Caco-2 (cell line): ENCODE measurements at regions not wholly inside any gene's neighbourhood (a gene's known extent, or its start where the extent isn't known, plus 50 kb on each side); places are given as distances from the start of the nearest gene placed in this dataset.
"Not testable (repeated sequence)": the region's sequence is repeated elsewhere in the genome, so short reads cannot be mapped to it uniquely, and the experiment has no call there.

Source experiments
- BruUV-seq: library from RNA; stranded (reverse); fragments of 400-500 nt; replicated peaks from 2 replicates; lab custom pipeline; 2021; lab: Mats Ljungman, UMichigan
- CTCF ChIA-PET: fragments of 300-600 bp; sonication (Branson Sonifier 250); formaldehyde crosslinking; loops from one replicate; lab custom pipeline; 2022; ENCODE audit warnings: antibody characterized with exemption; lab: Charles Lee
- POLR2A ChIA-PET: fragments of 300-600 bp; sonication (Branson Sonifier 250); formaldehyde crosslinking; loops from one replicate; lab custom pipeline; 2022; ENCODE audit warnings: antibody characterized with exemption; lab: Charles Lee
- DNase-seq, 2 experiments: peaks; one replicate each; pipeline versions ENCODE4 v3.0.0 to v3.0.0-alpha.2; 2020 to 2022
- H3K27me3 ChIP-seq: replicated peaks from 2 replicates; pipeline ENCODE4 v1.6.0; 2011; ENCODE audit warnings: low read length; ENCODE audit not compliant: control insufficient read depth, insufficient read depth
- H3K36me3 ChIP-seq: 2 replicates; pipeline ENCODE4 v1.5.1; 2011; ENCODE audit warnings: low read length; ENCODE audit not compliant: control insufficient read depth, insufficient read depth
- H3K4me1 ChIP-seq: fragments of 250-450 bp; sonication (Bioruptor Pico); 2 replicates; pipeline ENCODE4 v1.5.1; 2020; ENCODE audit warnings: mild to moderate bottlenecking
- H3K4me3 ChIP-seq: 2 replicates; pipeline ENCODE4 v1.5.1; 2011; ENCODE audit warnings: low read depth, mild to moderate bottlenecking, control low read depth, low read length
- H3K9me3 ChIP-seq: fragments of 250-450 bp; sonication (Bioruptor Pico); 2 replicates; pipeline ENCODE4 v1.5.1; 2020; ENCODE audit warnings: mild to moderate bottlenecking, moderate library complexity
- H3K27ac Mint-ChIP-seq: one replicate; pipeline ENCODE4 v1.8.0; 2022; ENCODE audit warnings: mixed read lengths; ENCODE audit not compliant: unreplicated experiment
- H3K27me3 Mint-ChIP-seq: one replicate; pipeline ENCODE4 v1.8.0; 2022; ENCODE audit warnings: mixed read lengths; ENCODE audit not compliant: insufficient read depth, unreplicated experiment
- H3K36me3 Mint-ChIP-seq: one replicate; pipeline ENCODE4 v1.8.0; 2022; ENCODE audit warnings: mild to moderate bottlenecking, mixed read lengths; ENCODE audit not compliant: insufficient read depth, unreplicated experiment
- H3K4me1 Mint-ChIP-seq: one replicate; pipeline ENCODE4 v1.8.0; 2022; ENCODE audit warnings: low read depth, mixed read lengths; ENCODE audit not compliant: unreplicated experiment
- H3K4me3 Mint-ChIP-seq: one replicate; pipeline ENCODE4 v1.8.0; 2022; ENCODE audit warnings: mild to moderate bottlenecking, moderate library complexity, mixed read lengths; ENCODE audit not compliant: unreplicated experiment
- H3K9me3 Mint-ChIP-seq: one replicate; pipeline ENCODE4 v1.8.0; 2022; ENCODE audit warnings: mixed read lengths; ENCODE audit not compliant: unreplicated experiment
- intact Hi-C: fragments of 100-400 bp; cut with micrococcal nuclease; formaldehyde crosslinking; loops from one replicate; pipeline ENCODE4 v1.10.0; 2022; ENCODE audit not compliant: unreplicated experiment
- TF ChIP-seq, protein P1 (sequence below), 2 experiments: fragments of 200-600 bp in 1 of 2; IDR thresholded peaks; 1 replicate in 1 of 2; 2 replicates in 1 of 2; pipeline versions ENCODE4 v1.5.1 to v1.8.0; 2011 to 2022; ENCODE audit warnings: antibody characterized with exemption in 1 of 2, control low read depth in 1 of 2, inconsistent platforms in 1 of 2, low read depth in 1 of 2, low read length in 1 of 2, mild to moderate bottlenecking in 1 of 2, moderate library complexity in 1 of 2; ENCODE audit not compliant: insufficient read depth in 1 of 2, severe bottlenecking in 1 of 2, unreplicated experiment in 1 of 2

DNA sequence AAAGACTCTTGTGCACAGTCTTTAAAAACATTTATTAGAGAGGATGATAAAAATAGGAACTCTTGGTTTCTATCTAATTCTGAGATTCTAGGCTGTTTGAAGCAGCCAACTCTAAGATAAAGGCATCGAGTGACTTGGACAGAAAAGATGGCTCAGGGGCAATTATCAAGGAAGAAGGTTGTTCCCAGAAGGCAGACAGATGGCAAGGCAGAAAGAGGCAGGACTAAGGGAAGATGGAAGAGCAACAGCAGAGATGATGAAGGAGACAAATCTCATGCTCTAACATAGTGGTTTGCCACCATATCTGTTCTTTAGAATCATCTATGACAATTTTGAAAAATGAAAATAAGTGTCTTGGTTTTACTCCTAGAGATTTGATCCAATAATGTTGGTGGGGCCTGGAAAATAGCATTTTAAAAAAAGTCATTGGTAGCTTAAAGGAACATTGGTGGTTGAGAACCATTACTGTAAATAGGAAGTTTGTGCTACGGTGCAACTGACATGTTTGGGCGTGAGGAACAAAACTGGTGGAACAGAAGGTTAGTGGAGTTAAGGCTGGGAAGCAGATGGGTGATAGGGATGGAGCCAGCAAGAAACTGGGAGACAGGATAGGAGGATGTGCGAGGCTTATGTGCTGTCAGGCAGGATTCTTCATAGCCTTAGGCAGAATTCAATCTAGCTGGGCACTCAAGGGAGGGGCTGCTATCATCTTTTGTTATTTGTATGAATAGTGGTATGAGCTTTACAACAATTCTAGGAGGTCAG lies 751.1 kb downstream of the DHX35 start:
- Mint-ChIP-seq H3K4me3 (no peak overlapping the region), H3K27ac (no peak overlapping the region), H3K27me3 (peaks cover 4% of the 10 kb centered on the region), H3K9me3 (no peaks in the 10 kb centered on the region), H3K4me1 (no peaks in the 10 kb centered on the region), H3K36me3 (no peaks in the 10 kb centered on the region)
- BruUV-seq, result no TSS peak
- H3K4me3 ChIP-seq, result no peak overlapping the region
- intact Hi-C loops, result no loop called here
- ChIA-PET POLR2A (no interaction called here), CTCF (no interaction called here)
- no peak for DNase-seq
- H3K4me1 ChIP-seq, result no peaks in the 10 kb centered on the region
- TF ChIP-seq, protein P1, sequence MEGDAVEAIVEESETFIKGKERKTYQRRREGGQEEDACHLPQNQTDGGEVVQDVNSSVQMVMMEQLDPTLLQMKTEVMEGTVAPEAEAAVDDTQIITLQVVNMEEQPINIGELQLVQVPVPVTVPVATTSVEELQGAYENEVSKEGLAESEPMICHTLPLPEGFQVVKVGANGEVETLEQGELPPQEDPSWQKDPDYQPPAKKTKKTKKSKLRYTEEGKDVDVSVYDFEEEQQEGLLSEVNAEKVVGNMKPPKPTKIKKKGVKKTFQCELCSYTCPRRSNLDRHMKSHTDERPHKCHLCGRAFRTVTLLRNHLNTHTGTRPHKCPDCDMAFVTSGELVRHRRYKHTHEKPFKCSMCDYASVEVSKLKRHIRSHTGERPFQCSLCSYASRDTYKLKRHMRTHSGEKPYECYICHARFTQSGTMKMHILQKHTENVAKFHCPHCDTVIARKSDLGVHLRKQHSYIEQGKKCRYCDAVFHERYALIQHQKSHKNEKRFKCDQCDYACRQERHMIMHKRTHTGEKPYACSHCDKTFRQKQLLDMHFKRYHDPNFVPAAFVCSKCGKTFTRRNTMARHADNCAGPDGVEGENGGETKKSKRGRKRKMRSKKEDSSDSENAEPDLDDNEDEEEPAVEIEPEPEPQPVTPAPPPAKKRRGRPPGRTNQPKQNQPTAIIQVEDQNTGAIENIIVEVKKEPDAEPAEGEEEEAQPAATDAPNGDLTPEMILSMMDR (IDR thresholded peaks at IDR 0.05; ENCODE audit: insufficient read depth in 1 of 2, low read depth in 1 of 2, low read length in 1 of 2, severe bottlenecking in 1 of 2, unreplicated experiment in 1 of 2), result no peak
- H3K27me3 ChIP-seq, result no peaks in the 10 kb centered on the region
- H3K36me3 ChIP-seq, result no peaks in the 10 kb centered on the region
- 0 out of 2 replicates have a peak, but pooled peaks cover 4% of the 10 kb centered on the region for H3K9me3 ChIP-seq

DNA sequence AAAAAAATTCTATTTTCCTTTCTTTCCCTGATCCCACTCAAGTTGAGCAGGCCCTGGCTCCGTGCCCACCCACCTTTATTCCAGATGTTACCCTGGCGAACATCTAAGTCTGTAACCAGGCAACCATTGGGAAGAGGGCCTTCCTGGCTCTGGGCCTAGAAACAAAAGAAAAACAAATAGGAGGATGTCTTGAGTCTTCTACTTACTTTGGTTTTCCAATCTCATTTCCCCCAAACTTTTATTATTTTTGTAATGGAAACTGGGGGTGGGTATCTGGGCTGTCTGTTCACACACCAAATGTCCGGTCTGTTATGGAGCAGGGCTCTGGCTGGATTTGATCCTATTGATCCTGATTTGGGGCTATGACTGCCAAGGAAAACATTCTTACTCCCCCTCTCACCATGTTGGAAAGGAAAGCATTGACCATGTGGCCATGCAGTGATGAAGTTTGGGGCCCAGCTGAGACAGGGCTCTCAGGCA lies 744.1 kb downstream of the DHX35 start:
- H3K27ac Mint-ChIP-seq, result no peak overlapping the region
- Histone ChIP-seq H3K36me3 (no peaks in the 10 kb centered on the region), H3K4me1 (no peaks in the 10 kb centered on the region), H3K27me3 (no peaks in the 10 kb centered on the region), H3K4me3 (no peak overlapping the region), H3K9me3 (no peaks in the 10 kb centered on the region)
- DNase-seq, result no peak
- no TSS peak for BruUV-seq
- no peaks in the 10 kb centered on the region for H3K36me3 Mint-ChIP-seq
- ChIA-PET CTCF (no interaction called here), POLR2A (no interaction called here)
- TF ChIP-seq, protein P1 (IDR thresholded peaks at IDR 0.05; ENCODE audit: insufficient read depth in 1 of 2, low read depth in 1 of 2, low read length in 1 of 2, severe bottlenecking in 1 of 2, unreplicated experiment in 1 of 2), result no peak
- no peak overlapping the region for H3K4me3 Mint-ChIP-seq
- no peaks in the 10 kb centered on the region for H3K4me1 Mint-ChIP-seq
- intact Hi-C loops, result no loop called here
- no peaks in the 10 kb centered on the region for H3K9me3 Mint-ChIP-seq
- peaks cover 7% of the 10 kb centered on the region for H3K27me3 Mint-ChIP-seq

- DNase-seq, result no peak
- no peak overlapping the region for H3K27ac Mint-ChIP-seq
- H3K4me1 Mint-ChIP-seq, result no peaks in the 10 kb centered on the region
- peaks cover 4% of the 10 kb centered on the region for H3K27me3 Mint-ChIP-seq
- H3K9me3 ChIP-seq, result no peaks in the 10 kb centered on the region
- TF ChIP-seq, protein P1 (IDR thresholded peaks at IDR 0.05; ENCODE audit: insufficient read depth in 1 of 2, low read depth in 1 of 2, low read length in 1 of 2, severe bottlenecking in 1 of 2, unreplicated experiment in 1 of 2), result no peak
- ChIA-PET POLR2A (no interaction called here), CTCF (no interaction called here)
- no peaks in the 10 kb centered on the region for H3K27me3 ChIP-seq
- H3K36me3 ChIP-seq, result no peaks in the 10 kb centered on the region
- intact Hi-C loops, result no loop called here
- no peak overlapping the region for H3K4me3 Mint-ChIP-seq
- no peaks in the 10 kb centered on the region for H3K36me3 Mint-ChIP-seq
- H3K4me3 ChIP-seq, result no peak overlapping the region
- H3K4me1 ChIP-seq, result no peaks in the 10 kb centered on the region
- BruUV-seq, result no TSS peak
- no peaks in the 10 kb centered on the region for H3K9me3 Mint-ChIP-seq
Observed at GRCh38 chr20:39705032-39705431, 742.9 kb downstream of the DHX35 start.

DNA sequence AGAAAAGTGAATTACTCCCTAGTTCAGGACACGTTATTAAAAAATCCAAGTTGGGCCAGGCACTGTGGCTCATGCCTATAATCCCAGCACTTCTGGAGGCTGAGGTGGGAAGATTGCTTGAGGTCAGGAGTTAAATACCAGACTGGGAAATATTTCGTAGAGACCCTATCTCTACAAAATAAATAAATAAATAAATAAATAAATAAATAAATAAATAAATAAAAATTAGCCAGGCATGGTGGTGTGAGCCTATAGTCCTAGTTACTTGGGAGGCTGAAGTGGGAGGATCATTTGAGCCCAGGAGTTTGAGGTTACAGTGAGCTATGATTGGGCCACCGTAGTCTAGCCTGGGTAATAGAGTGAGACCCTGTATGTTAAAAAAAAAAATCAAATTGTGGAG lies 741.2 kb downstream of the DHX35 start:
- intact Hi-C loops, H3K27me3 Mint-ChIP-seq, DNase-seq, POLR2A ChIA-PET, H3K4me1 Mint-ChIP-seq, H3K9me3 Mint-ChIP-seq, H3K9me3 ChIP-seq, H3K36me3 Mint-ChIP-seq, H3K27ac Mint-ChIP-seq, H3K4me3 ChIP-seq, H3K4me1 ChIP-seq, H3K36me3 ChIP-seq, H3K27me3 ChIP-seq, CTCF ChIA-PET, BruUV-seq, H3K4me3 Mint-ChIP-seq: not testable (repeated sequence)
